ENCODE measurements at regions not wholly inside any gene's neighbourhood (a gene's known extent, or its start where the extent isn't known, plus 50 kb on each side); places are given as distances from the start of the nearest gene placed in this dataset.

DNA sequence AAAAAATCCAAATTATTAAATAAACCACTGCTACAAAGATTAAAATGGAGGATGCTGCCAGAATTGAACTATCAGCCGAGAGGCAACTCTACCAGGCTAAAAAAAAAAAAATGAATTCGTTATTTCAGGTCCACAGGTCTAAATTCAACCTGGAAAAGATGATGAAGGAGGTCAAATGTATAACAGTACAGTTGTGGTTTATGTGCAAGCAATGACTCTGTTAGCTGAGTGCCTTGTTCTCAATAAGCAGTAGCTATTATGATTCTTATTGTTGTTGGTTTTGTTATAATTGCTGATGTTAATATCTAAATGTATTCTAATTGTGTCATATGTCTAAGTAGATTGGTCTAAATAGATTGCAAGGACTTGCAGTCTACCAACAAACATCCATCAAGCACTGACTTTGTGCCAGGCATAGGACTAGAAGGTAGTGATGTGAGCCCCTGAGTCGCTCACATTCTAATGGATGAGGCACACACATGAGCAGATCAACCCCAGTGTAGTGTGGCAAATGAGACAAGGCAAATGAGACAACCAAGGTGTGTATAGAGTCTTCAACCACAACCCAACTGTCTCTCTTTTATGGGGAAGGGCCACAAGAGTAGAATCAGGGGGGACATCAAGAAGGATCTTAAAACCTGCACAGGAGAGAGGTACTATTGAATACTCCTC lies 77.0 kb upstream of the PLEKHG7 start:
- H3K9me2 ChIP-seq (ENCODE audit: insufficient read depth) = no peaks in the 10 kb centered on the region
- no peaks in the 10 kb centered on the region for H4K20me1 ChIP-seq (ENCODE audit: insufficient read depth)
- H3K4me2 ChIP-seq = no peak overlapping the region
- intact Hi-C loops (cut with micrococcal nuclease; ENCODE audit: unreplicated experiment) = no loop called here
- POLR2A ChIA-PET (ENCODE audit: unreplicated experiment) = no interaction called here
- CTCF ChIA-PET = no interaction called here
- no peak for TF ChIP-seq EZH2 (IDR thresholded peaks at IDR 0.05; ENCODE audit: low read depth)
- TF ChIP-seq, protein P1, sequence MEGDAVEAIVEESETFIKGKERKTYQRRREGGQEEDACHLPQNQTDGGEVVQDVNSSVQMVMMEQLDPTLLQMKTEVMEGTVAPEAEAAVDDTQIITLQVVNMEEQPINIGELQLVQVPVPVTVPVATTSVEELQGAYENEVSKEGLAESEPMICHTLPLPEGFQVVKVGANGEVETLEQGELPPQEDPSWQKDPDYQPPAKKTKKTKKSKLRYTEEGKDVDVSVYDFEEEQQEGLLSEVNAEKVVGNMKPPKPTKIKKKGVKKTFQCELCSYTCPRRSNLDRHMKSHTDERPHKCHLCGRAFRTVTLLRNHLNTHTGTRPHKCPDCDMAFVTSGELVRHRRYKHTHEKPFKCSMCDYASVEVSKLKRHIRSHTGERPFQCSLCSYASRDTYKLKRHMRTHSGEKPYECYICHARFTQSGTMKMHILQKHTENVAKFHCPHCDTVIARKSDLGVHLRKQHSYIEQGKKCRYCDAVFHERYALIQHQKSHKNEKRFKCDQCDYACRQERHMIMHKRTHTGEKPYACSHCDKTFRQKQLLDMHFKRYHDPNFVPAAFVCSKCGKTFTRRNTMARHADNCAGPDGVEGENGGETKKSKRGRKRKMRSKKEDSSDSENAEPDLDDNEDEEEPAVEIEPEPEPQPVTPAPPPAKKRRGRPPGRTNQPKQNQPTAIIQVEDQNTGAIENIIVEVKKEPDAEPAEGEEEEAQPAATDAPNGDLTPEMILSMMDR (conservative IDR thresholded peaks at IDR 0.05) = no peak
- H3K9me3 ChIP-seq (ENCODE audit: insufficient read depth, low read depth) = peaks cover 8% of the 10 kb centered on the region; the same call in 1 of the 2 replicates
- no peak overlapping the region for H3K4me3 ChIP-seq
- H2AFZ ChIP-seq = no peak overlapping the region
- H3K27ac ChIP-seq = no peak overlapping the region
- no peaks in the 10 kb centered on the region for H3K36me3 ChIP-seq (ENCODE audit: low read depth)
- peaks cover 15% of the 10 kb centered on the region for H3K4me1 ChIP-seq (replicated peaks; ENCODE audit: insufficient read depth)
- BruUV-seq (replicated peaks) = no TSS peak
- no peaks in the 10 kb centered on the region for H3F3A ChIP-seq (ENCODE audit: insufficient read depth, low read depth)
- H3K27me3 ChIP-seq (ENCODE audit: insufficient read depth, low read depth) = no peaks in the 10 kb centered on the region
- DNase-seq = no peak
- H3K79me2 ChIP-seq (ENCODE audit: low read depth) = no peaks in the 10 kb centered on the region

DNA sequence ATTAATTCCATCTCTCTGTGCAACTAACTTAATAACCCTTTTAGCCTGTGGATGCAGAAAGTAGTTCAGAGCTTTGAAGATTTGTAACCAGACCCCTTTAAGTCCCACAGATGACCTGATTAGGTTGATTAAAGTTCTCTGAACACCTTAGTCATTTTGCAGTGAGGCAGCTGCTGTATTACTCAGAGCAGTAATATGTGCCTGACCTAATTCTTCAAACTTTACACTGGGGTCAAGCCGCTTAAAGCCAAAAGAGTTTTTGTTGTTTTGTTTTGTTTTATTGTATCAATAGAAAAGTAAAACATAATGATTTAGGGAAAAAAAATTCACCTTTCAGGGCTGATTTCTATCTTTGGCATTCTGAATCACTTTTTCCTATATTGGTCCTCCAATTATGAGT lies 78.6 kb upstream of the PLEKHG7 start:
- POLR2A ChIA-PET (ENCODE audit: unreplicated experiment) = interaction anchor here (0.6 kb wide), 1 partner anchor 773 kb away, joined by 3 read pairs; no protein-coding TSS in a partner anchor
- no TSS peak for BruUV-seq (replicated peaks)
- H3K4me2 ChIP-seq = peak overlapping the region; percentile 20; the same call in 1 of the 2 replicates

DNA sequence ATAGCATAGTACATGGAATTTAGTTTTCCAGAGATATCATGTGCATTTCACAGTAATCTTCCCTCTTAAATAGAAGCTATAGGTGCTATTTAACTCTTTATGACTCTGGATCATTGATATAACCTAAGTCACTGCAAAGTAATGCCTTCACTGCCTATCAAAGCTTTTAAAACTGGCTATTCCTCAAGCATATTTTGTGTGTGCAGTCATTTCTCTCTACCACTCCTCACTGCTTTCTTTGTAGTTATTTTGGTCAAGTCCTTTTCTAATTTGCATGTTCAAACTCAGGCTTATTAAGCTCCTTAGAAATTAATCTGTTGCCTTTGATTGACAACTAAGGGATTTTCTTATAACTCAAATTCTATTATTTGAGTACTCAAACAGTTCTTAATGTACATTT lies 79.4 kb upstream of the PLEKHG7 start:
- no peak for DNase-seq
- BruUV-seq (replicated peaks) = no TSS peak
- Histone ChIP-seq H3K36me3 (ENCODE audit: low read depth) (no peaks in the 10 kb centered on the region), H3K4me1 (replicated peaks; ENCODE audit: insufficient read depth) (peaks cover 15% of the 10 kb centered on the region), H3K27me3 (ENCODE audit: insufficient read depth, low read depth) (no peaks in the 10 kb centered on the region), H4K20me1 (ENCODE audit: insufficient read depth) (no peaks in the 10 kb centered on the region), H2AFZ (no peak overlapping the region), H3K4me2 (no peak overlapping the region), H3F3A (ENCODE audit: insufficient read depth, low read depth) (no peaks in the 10 kb centered on the region), H3K9me3 (ENCODE audit: insufficient read depth, low read depth) (peaks cover 8% of the 10 kb centered on the region), H3K4me3 (no peak overlapping the region), H3K79me2 (ENCODE audit: low read depth) (no peaks in the 10 kb centered on the region), H3K27ac (no peak overlapping the region), H3K9me2 (ENCODE audit: insufficient read depth) (no peaks in the 10 kb centered on the region)
- intact Hi-C loops (cut with micrococcal nuclease; ENCODE audit: unreplicated experiment) = no loop called here
- ChIA-PET CTCF (no interaction called here), POLR2A (ENCODE audit: unreplicated experiment) (no interaction called here)
- TF ChIP-seq EZH2 (IDR thresholded peaks at IDR 0.05; ENCODE audit: low read depth) = no peak
- TF ChIP-seq, protein P1 (conservative IDR thresholded peaks at IDR 0.05) = no peak

More for the DNA sequence above, 78.6 kb upstream of the PLEKHG7 start:
- peaks cover 8% of the 10 kb centered on the region for H3K9me3 ChIP-seq (ENCODE audit: insufficient read depth, low read depth)
- no peaks in the 10 kb centered on the region for H3K79me2 ChIP-seq (ENCODE audit: low read depth)
- intact Hi-C loops (cut with micrococcal nuclease; ENCODE audit: unreplicated experiment) = no loop called here
- peak in 1 of 2 experiments; percentile 80 for DNase-seq
- H3K4me1 ChIP-seq (replicated peaks; ENCODE audit: insufficient read depth) = peaks cover 15% of the 10 kb centered on the region
- CTCF ChIA-PET = no interaction called here
- TF ChIP-seq EZH2 (IDR thresholded peaks at IDR 0.05; ENCODE audit: low read depth) = no peak
- TF ChIP-seq, protein P1 (conservative IDR thresholded peaks at IDR 0.05) = no peak
- H3F3A ChIP-seq (ENCODE audit: insufficient read depth, low read depth) = no peaks in the 10 kb centered on the region
- no peaks in the 10 kb centered on the region for H4K20me1 ChIP-seq (ENCODE audit: insufficient read depth)
- peak overlapping the region; percentile 11; the same call in 1 of the 2 replicates for H3K27ac ChIP-seq
- no peak overlapping the region for H2AFZ ChIP-seq
- no peaks in the 10 kb centered on the region for H3K27me3 ChIP-seq (ENCODE audit: insufficient read depth, low read depth)
- H3K4me3 ChIP-seq = no peak overlapping the region
- H3K36me3 ChIP-seq (ENCODE audit: low read depth) = no peaks in the 10 kb centered on the region
- no peaks in the 10 kb centered on the region for H3K9me2 ChIP-seq (ENCODE audit: insufficient read depth)
